HUES6 (cell line): ENCODE measurements at regions not wholly inside any gene's neighbourhood (a gene's known extent, or its start where the extent isn't known, plus 50 kb on each side); places are given as distances from the start of the nearest gene placed in this dataset.

Experiments used
- H3K27ac ChIP-seq: 2 replicates; pipeline ENCODE4 v1.7.0; 2013; ENCODE audit warnings: low read depth, mild to moderate bottlenecking, low read length, inconsistent platforms
- H3K27me3 ChIP-seq: 2 replicates; pipeline ENCODE4 v1.6.1; 2013; ENCODE audit warnings: low read length; ENCODE audit not compliant: control insufficient read depth, insufficient read depth
- H3K36me3 ChIP-seq: 2 replicates; pipeline ENCODE4 v1.6.1; 2013; ENCODE audit warnings: low read length; ENCODE audit not compliant: control insufficient read depth, insufficient read depth
- H3K4me1 ChIP-seq: 2 replicates; pipeline ENCODE4 v1.6.1; 2013; ENCODE audit warnings: low read length; ENCODE audit not compliant: control insufficient read depth, insufficient read depth
- H3K4me3 ChIP-seq: 2 replicates; pipeline ENCODE4 v1.5.1; 2013; ENCODE audit warnings: low read depth, low read length
- H3K9ac ChIP-seq: one replicate; pipeline ENCODE4 v1.6.1; 2013; ENCODE audit warnings: mild to moderate bottlenecking, low read length
- H3K9me3 ChIP-seq: 2 replicates; pipeline ENCODE4 v1.6.1; 2013; ENCODE audit warnings: low read depth, low read length; ENCODE audit not compliant: control insufficient read depth, insufficient read depth

DNA sequence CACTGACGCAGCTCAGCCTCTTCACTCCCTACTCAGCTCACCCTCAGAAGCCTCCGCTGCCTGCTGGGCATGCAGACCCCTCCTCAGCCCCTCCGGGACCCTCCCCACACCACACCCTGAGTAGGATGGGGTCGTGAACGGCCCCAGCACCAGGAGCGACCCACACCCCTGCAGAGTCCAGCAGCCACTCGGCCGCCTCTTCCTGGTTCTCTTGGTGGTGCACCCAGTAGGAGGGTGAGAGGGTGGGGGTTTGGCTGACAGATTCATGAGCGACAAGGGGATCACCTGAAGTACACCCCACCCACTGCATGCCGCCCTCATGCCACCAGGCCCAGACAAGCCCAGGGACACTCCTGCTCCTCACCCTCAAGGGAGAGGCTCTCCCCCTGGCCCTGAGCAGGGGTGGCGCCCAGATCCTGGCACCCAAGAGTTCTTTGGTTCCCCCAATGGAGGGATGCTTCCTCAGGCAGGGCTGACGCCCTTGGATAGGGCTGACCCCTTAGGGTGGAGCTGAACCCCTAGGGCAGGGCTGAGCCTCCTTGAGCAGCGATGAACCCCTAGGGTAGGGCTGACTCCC lies 76.6 kb upstream of the GPC1 start:
- Histone ChIP-seq H3K4me1 (no peaks in the 10 kb centered on the region), H3K27ac (no peak overlapping the region), H3K9me3 (peaks cover 33% of the 10 kb centered on the region), H3K36me3 (no peaks in the 10 kb centered on the region), H3K9ac (no peak overlapping the region), H3K4me3 (no peak overlapping the region), H3K27me3 (no peaks in the 10 kb centered on the region)

DNA sequence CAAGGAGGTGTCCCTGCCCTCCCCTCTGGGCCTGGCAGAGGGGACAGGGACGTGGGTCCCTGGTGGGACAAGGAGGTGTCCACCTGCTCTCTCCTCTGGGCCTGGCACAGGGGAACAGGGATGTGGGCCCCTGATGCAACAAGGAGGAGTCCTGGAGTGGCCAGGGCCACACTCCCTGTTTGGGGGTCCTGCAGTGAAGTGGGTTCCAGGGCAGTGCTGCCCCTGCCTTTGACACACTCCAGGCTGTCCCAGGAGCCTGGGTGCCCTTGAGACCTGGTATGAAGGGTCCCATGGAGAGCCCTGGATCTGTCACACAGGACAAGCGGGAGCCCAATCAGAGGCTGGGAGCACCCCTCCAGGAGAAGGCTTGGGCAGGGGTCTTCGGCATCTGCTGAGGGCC lies 75.8 kb upstream of the GPC1 start:
- Histone ChIP-seq H3K27me3 (no peaks in the 10 kb centered on the region), H3K9me3 (peaks cover 33% of the 10 kb centered on the region), H3K4me1 (no peaks in the 10 kb centered on the region), H3K4me3 (no peak overlapping the region), H3K27ac (no peak overlapping the region), H3K36me3 (no peaks in the 10 kb centered on the region), H3K9ac (no peak overlapping the region)

DNA sequence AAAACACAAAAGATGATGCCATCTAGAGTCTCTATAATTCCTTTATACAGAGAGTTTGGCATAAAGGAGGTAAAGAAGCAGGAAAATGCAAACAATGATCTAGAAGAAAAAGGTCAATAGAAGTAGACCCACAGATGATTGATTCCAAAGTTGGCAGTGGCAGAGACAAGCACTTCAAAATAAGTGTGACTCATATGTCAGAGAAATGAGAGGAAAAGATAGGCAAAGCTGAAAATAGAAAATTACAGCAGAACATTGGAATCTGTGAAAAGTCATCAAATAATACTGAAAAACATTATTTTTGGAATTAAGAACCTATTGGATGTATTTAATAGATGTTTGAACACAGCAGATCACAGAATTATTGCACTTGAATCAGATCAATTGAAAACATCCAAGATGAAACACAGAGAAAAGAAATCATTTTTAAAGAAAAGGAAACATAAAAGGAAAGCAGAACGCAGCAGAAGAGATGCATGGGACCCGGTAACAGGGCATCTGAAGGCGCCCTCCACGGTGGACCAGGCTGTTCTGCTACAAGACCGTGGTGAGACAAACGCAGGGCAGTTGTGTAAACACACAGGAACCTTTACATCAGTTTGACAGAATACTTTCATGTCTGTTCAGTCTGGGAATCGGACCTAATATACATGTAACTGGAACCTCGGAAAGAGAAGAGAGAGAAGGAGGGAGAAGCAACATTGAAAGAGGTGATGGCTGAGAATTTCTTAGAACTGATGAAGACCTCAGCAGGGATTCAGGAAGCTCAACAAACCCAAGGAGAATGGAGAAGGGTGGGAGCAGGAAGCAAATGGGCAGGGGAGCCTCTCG lies 74.6 kb upstream of the GPC1 start:
- no peaks in the 10 kb centered on the region for H3K4me1 ChIP-seq
- no peaks in the 10 kb centered on the region for H3K27me3 ChIP-seq

DNA sequence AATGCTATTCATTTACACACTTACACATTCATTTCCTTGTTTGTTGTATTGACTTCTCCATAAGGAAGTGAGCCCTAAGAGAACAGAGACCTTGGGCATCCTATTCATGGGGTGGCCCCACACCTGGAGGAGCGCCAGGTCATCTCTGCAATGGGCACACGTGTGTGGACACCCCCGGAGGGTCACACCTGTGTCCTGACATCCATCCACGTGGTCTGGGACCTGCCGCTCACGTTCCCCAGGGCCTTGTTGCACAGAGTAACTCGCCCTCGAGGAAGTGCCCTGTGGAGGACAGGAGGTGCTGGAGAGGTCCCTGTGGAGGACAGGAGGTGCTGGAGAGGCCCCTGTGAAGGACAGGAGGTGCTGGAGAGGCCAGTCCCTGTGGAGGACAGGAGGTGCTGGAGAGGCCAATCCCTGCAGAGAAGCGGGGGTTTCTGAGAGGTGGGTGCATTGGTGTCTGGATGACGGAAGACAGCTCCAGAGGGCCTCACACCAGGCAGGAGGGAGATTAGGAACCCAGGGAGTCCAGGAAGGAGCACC lies 73.2 kb upstream of the GPC1 start:
- Histone ChIP-seq H3K36me3 (no peaks in the 10 kb centered on the region), H3K27ac (no peak overlapping the region), H3K9ac (no peak overlapping the region), H3K4me1 (no peaks in the 10 kb centered on the region), H3K9me3 (peaks cover 33% of the 10 kb centered on the region), H3K4me3 (no peak overlapping the region), H3K27me3 (no peaks in the 10 kb centered on the region)

More for the DNA sequence above, 74.6 kb upstream of the GPC1 start:
- Histone ChIP-seq H3K9ac (no peak overlapping the region), H3K36me3 (no peaks in the 10 kb centered on the region), H3K27ac (no peak overlapping the region), H3K9me3 (peaks cover 33% of the 10 kb centered on the region), H3K4me3 (no peak overlapping the region)

DNA sequence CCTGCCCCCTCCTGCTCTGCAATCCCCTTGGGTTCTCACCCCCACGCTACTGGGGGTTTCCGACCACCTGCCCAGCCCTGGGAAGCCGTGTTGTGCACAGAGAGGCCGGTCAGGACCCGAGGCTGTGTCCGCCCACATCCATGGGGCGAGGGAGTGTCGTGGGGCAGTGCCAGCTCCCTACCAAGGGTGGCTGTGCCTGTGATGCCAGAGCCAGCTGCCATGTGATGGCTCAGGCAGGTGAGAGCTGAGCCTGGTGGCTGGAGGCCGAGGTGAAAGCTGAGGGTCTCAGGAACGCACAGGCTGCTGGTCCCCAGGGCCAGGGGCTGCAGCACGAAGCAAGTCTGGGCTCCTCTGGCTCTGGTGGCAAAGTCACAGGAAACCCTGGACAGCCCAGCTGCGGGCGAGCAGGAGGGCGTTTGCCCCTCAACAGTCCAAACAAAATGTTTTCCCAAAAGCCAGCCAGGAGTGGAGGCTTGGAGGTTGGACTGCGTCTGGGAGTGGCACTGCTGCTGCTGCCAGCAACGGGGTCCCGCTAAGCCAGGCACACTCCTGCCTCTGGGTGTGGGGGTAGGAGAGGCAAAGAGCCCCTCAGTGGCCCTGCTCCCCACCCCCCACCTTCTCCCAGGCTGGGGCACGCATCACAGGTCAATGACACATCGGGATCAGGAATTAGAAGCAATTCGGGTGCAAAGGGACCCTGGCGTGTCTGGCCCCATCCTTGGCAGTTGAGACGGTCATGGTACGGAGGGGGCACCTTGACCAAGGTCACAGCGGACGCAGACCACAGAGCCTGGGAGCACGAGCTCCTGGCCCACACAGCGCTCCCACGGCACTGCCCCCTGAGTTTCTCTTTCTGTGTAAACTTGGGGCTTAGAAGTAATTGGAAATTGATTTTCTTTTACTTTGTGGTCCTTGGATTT lies 72.4 kb upstream of the GPC1 start:
- no peaks in the 10 kb centered on the region for H3K27me3 ChIP-seq
- H3K4me3 ChIP-seq = no peak overlapping the region
- H3K9me3 ChIP-seq = peaks cover 33% of the 10 kb centered on the region
- H3K4me1 ChIP-seq = no peaks in the 10 kb centered on the region
- H3K9ac ChIP-seq = no peak overlapping the region
- no peaks in the 10 kb centered on the region for H3K36me3 ChIP-seq
- H3K27ac ChIP-seq = no peak overlapping the region

DNA sequence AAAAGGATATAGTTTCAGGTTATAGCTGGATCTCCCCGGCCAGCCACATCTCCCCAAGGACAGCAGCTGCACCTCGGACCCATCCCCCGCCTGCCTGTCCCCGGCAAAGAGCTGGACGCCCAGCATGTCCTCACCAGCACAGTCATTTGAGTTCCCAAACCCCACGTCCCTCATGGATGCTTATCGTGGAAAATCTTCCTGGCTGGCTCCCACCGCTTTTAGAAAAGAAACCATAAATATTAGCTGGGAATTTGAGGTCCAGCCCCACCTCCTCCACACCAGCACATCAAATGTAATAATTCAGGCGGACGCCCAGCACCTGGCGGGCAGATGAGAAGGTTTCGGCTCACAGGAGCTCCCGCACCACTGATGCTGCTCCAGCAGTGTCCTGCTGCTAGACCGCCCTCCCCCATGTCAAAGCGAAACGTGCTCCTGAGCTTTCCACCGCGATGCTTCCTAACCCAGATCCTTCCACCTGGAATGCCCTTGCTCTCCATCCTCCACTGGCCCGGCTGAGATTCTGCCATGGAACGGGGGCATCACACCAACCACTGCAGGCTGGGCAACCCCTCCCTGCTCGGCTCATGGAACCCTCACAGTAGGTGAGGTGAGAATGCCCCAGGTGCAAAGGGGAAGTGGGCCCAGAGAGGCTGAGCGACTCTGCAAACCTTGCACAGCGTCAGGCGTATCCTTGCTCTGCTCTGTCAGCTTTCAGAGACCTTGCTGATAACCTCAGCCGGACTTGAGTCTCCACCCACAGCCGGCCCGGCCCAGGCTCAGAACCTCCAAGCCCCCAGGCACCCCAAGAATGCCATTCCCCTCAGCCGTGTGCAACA lies 71.5 kb upstream of the GPC1 start:
- Histone ChIP-seq H3K36me3 (no peaks in the 10 kb centered on the region), H3K27ac (no peak overlapping the region), H3K4me1 (no peaks in the 10 kb centered on the region), H3K27me3 (no peaks in the 10 kb centered on the region), H3K9me3 (peaks cover 32% of the 10 kb centered on the region), H3K4me3 (no peak overlapping the region), H3K9ac (no peak overlapping the region)

DNA sequence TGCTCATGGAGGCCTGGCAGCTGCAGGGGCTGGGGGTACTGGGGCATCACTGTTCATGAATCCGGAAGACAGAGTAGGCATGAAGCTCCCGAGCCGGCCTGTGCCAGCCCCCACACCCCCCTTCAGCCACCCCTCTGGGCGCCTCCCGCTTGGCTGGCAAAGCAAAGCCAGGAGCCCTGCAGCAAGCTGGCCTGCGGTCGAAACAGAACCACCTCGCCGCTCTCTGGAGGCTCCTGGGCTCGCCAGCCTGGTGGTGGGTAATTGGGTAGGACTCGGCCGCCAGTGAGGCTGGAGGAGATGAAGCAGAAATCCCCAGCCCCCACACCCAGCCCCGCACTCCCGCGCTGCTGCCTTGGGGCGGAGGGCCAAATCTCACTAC lies 70.9 kb upstream of the GPC1 start:
- H3K9ac ChIP-seq = no peak overlapping the region
- no peaks in the 10 kb centered on the region for H3K27me3 ChIP-seq
- peaks cover 28% of the 10 kb centered on the region for H3K9me3 ChIP-seq
- H3K27ac ChIP-seq = no peak overlapping the region
- H3K4me1 ChIP-seq = no peaks in the 10 kb centered on the region; the same call in 1 of the 2 replicates
- no peak overlapping the region for H3K4me3 ChIP-seq
- H3K36me3 ChIP-seq = no peaks in the 10 kb centered on the region

DNA sequence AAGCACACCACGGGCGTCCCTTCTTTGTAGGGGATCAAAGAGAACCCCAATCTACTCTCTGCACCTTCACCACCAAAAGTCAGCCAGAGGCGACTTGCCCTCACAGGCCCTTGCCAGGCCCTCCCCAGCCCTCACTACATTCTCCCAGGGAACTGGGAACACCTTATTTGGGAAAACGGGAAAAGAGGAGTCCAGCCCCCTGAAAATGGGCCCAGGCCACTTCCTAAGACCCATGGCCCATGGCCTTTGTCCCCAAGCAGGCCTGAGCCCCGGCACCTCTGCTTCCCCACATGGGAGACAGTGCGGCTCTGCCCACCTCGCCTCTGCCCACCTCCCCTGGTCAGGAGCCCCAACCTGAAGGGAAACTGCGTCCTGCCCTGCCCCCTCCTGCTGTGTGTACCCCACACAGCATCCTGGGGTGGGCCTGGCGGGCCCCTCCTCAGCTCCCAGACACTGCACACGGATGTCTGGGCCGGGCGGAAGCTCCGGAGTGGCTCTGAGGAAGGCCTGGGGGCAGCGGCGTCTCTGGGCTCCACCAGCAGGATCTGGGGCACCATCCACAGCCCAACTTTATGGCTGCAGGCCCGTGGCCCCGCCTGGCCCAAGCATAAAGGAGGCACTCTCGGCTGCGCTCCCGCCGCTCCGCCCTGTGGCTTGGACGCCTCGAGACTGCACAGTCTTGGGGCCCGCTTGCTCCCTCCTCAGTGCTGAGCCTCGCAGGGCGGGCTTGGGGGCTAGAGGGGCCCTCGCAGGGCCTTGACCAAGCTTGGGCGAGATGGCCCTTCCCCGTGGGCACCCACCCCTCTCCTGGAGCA lies 70.3 kb upstream of the GPC1 start:
- Histone ChIP-seq H3K36me3 (no peaks in the 10 kb centered on the region), H3K27me3 (no peaks in the 10 kb centered on the region), H3K4me3 (no peak overlapping the region), H3K9me3 (peaks cover 22% of the 10 kb centered on the region), H3K9ac (no peak overlapping the region), H3K27ac (no peak overlapping the region), H3K4me1 (no peaks in the 10 kb centered on the region; the same call in 1 of the 2 replicates)

DNA sequence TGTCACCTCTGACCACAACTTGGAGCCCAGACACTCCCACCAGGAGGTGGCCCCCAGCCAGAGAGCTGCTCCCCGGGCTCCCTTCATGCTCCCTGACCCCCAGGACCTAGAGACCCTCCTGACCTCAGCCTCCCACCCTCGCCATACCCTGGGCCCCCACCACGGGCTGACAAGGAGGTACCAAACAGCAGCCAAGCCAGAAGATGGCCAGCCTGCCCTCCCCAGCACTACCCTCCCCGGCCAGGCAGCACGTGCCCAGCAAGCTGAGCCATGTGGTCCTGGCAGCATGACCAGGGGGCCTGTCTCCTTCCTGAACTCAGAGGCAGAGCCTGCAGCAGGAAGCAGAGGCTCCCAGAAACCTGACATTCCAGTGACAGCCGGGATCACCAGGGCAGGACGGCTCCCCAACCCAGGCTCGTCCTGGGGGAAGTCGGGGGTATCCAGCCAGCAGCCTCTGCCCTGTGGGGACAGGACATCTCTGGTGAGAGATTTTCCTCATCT lies 69.4 kb upstream of the GPC1 start:
- Histone ChIP-seq H3K9ac (no peak overlapping the region), H3K27me3 (no peaks in the 10 kb centered on the region), H3K27ac (no peak overlapping the region), H3K36me3 (no peaks in the 10 kb centered on the region), H3K9me3 (peaks cover 13% of the 10 kb centered on the region), H3K4me3 (no peak overlapping the region), H3K4me1 (no peaks in the 10 kb centered on the region; the same call in 1 of the 2 replicates)
